Spinal cord (tissue), 9 donors: ENCODE measurements at regions not wholly inside any gene's neighbourhood (a gene's known extent, or its start where the extent isn't known, plus 50 kb on each side); places are given as distances from the start of the nearest gene placed in this dataset.

Experiments used
- DNase-seq, 6 donors: peaks; one replicate each; pipeline versions ENCODE4 v3.0.0 to v3.0.0-alpha.2; 2013 to 2015; ENCODE audit warnings: low spot score in 6 of 6, low read depth in 4 of 6
- H3K27ac ChIP-seq: one replicate; pipeline ENCODE4 v1.5.1; 2013; ENCODE audit warnings: low read depth, low read length, control low read depth
- H3K27me3 ChIP-seq: one replicate; pipeline ENCODE4 v1.6.1; 2013; ENCODE audit warnings: low read length; ENCODE audit not compliant: control insufficient read depth, insufficient read depth
- H3K36me3 ChIP-seq: one replicate; pipeline ENCODE4 v1.6.1; 2013; ENCODE audit warnings: low read length; ENCODE audit not compliant: control insufficient read depth, insufficient read depth
- H3K4me1 ChIP-seq: one replicate; pipeline ENCODE4 v1.6.1; 2013; ENCODE audit warnings: low read length; ENCODE audit not compliant: control insufficient read depth, insufficient read depth
- H3K4me3 ChIP-seq: one replicate; pipeline ENCODE4 v1.5.1; 2013; ENCODE audit warnings: low read depth, low read length, control low read depth
- H3K9me3 ChIP-seq: one replicate; pipeline ENCODE4 v1.6.1; 2013; ENCODE audit warnings: low read length; ENCODE audit not compliant: control insufficient read depth, insufficient read depth
- WGBS: methylation state at CpG from one replicate; pipeline ENCODE4 v1.1.5; 2013; ENCODE audit warnings: missing lambda C conversion rate; ENCODE audit not compliant: insufficient coverage; 5-methylcytosine and 5-hydroxymethylcytosine counted together
- donor health status: healthy.

- DNase-seq, result no peak
- Histone ChIP-seq H3K36me3 (no peaks in the 10 kb centered on the region), H3K27me3 (no peaks in the 10 kb centered on the region), H3K27ac (no peak overlapping the region), H3K4me3 (no peak overlapping the region), H3K4me1 (no peaks in the 10 kb centered on the region), H3K9me3 (no peaks in the 10 kb centered on the region)
- WGBS, result 86% methylated on average over 1 of the region's 5 CpGs
These were observed 65.4 kb upstream of the SOX1 start for GRCh38 chr13:112001571-112001970.

- Histone ChIP-seq H3K36me3 (no peaks in the 10 kb centered on the region), H3K4me1 (no peaks in the 10 kb centered on the region), H3K27ac (no peak overlapping the region), H3K9me3 (no peaks in the 10 kb centered on the region), H3K27me3 (no peaks in the 10 kb centered on the region), H3K4me3 (no peak overlapping the region)
- WGBS, result 55% methylated on average over 4 of the region's 4 CpGs
- peak in 2 of 6 donors; percentile 49 to 78 for DNase-seq
These were observed 63.6 kb upstream of the SOX1 start for GRCh38 chr13:112003396-112003795.

- H3K4me3 ChIP-seq, result no peak overlapping the region
- H3K27ac ChIP-seq, result no peak overlapping the region
- no peaks in the 10 kb centered on the region for H3K36me3 ChIP-seq
- no peaks in the 10 kb centered on the region for H3K4me1 ChIP-seq
- DNase-seq, result peak in 1 of 6 donors; percentile 65
- WGBS, result 89% methylated on average over 2 of the region's 3 CpGs
- H3K9me3 ChIP-seq, result no peaks in the 10 kb centered on the region
- H3K27me3 ChIP-seq, result no peaks in the 10 kb centered on the region
These were observed 63.0 kb upstream of the SOX1 start for GRCh38 chr13:112003941-112004340.

- H3K4me3 ChIP-seq, result no peak overlapping the region
- no peaks in the 10 kb centered on the region for H3K36me3 ChIP-seq
- no peak for DNase-seq
- H3K27me3 ChIP-seq, result no peaks in the 10 kb centered on the region
- H3K4me1 ChIP-seq, result no peaks in the 10 kb centered on the region
- WGBS, result no CpG with 5 or more reads among the region's 3 CpGs
- no peak overlapping the region for H3K27ac ChIP-seq
- H3K9me3 ChIP-seq, result no peaks in the 10 kb centered on the region
These were observed 61.0 kb upstream of the SOX1 start for GRCh38 chr13:112005925-112006324.

DNA sequence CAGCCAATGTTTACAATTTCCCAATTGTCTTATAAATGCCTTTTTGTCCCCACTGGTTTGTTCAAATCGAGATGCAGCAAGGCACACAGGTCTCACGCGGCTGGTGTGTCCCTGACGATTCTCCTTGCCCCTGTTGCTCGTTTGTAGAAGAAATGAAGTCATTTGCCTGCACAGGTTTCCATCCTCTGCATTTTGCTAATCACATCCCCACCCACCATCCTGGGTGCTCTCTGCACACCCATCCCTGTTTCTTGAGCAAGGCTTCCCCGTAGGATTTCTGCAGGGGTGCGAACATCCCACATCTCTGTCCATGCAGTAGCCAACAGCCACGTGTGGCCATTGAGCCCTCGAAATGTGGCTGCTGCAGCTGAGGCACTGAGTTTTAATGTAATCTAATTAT, 59.8 kb upstream of the SOX1 start:
- no peak for DNase-seq
- H3K4me1 ChIP-seq, result no peaks in the 10 kb centered on the region
- H3K4me3 ChIP-seq, result no peak overlapping the region
- no peak overlapping the region for H3K27ac ChIP-seq
- 97% methylated on average over 7 of the region's 9 CpGs for WGBS
- H3K36me3 ChIP-seq, result no peaks in the 10 kb centered on the region
- no peaks in the 10 kb centered on the region for H3K9me3 ChIP-seq
- H3K27me3 ChIP-seq, result no peaks in the 10 kb centered on the region

DNA sequence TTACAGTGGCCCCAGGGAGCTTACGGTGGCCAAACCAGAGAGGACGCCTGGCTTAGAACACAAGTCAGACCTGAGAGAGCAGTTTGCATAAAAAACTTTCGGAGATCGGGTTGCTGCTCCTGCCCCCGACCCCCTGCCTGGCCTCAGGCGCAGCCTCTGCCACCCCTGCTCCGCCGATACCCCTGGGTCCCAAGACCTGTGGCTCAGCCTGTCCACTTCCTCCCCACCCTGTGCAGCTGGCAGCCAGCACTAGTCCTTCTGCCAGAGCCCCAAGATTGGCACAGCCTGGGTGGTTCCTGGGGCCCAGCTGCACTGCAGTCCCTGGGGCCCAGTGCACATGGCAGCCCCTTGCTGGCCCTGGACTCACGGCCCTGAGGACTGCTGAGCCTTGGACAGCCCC, 56.2 kb upstream of the SOX1 start:
- H3K36me3 ChIP-seq, result no peaks in the 10 kb centered on the region

GRCh38 chr13:112012016-112012704, 54.8 kb upstream of the SOX1 start:
- WGBS, result 82% methylated on average over 22 of the region's 27 CpGs
- Histone ChIP-seq H3K27me3 (no peaks in the 10 kb centered on the region), H3K27ac (no peak overlapping the region), H3K4me3 (no peak overlapping the region), H3K36me3 (no peaks in the 10 kb centered on the region), H3K9me3 (no peaks in the 10 kb centered on the region), H3K4me1 (no peaks in the 10 kb centered on the region)
- no peak for DNase-seq

More for the DNA sequence above, 56.2 kb upstream of the SOX1 start:
- DNase-seq, result no peak
- H3K9me3 ChIP-seq, result no peaks in the 10 kb centered on the region
- 86% methylated on average over 9 of the region's 9 CpGs for WGBS
- H3K27ac ChIP-seq, result no peak overlapping the region
- H3K4me1 ChIP-seq, result no peaks in the 10 kb centered on the region
- no peak overlapping the region for H3K4me3 ChIP-seq
- H3K27me3 ChIP-seq, result no peaks in the 10 kb centered on the region

- H3K4me1 ChIP-seq, result no peaks in the 10 kb centered on the region
- no peaks in the 10 kb centered on the region for H3K27me3 ChIP-seq
- H3K4me3 ChIP-seq, result no peak overlapping the region
- H3K9me3 ChIP-seq, result no peaks in the 10 kb centered on the region
- DNase-seq, result no peak
- H3K27ac ChIP-seq, result no peak overlapping the region
- WGBS, result 93% methylated on average over 10 of the region's 11 CpGs
- H3K36me3 ChIP-seq, result no peaks in the 10 kb centered on the region
These were observed 54.3 kb upstream of the SOX1 start for GRCh38 chr13:112012705-112013085.

DNA sequence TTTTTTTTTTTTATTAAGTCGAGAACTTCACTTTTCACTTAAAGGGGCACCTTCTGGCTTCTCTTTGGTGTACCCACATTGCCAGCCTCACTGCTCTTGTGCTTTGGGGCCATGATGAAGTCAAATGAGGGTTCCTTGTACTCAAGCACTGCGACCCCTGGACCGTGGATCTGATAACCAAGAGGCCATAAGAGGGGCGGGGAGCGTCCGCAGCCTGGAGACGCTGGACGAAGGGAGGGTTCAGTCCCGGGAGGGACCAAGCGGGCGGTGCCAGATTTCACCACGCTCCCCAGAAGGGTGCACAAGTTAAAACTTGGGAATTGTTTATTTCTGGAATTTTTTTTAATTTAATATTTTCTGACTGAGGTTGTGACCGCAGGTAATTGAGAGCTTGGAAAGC, 53.3 kb upstream of the SOX1 start:
- no peak overlapping the region for H3K4me3 ChIP-seq
- no peak for DNase-seq
- H3K9me3 ChIP-seq, result no peaks in the 10 kb centered on the region
- no peaks in the 10 kb centered on the region for H3K4me1 ChIP-seq
- WGBS, result 99% methylated on average over 10 of the region's 13 CpGs
- H3K36me3 ChIP-seq, result no peaks in the 10 kb centered on the region
- no peaks in the 10 kb centered on the region for H3K27me3 ChIP-seq
- no peak overlapping the region for H3K27ac ChIP-seq

DNA sequence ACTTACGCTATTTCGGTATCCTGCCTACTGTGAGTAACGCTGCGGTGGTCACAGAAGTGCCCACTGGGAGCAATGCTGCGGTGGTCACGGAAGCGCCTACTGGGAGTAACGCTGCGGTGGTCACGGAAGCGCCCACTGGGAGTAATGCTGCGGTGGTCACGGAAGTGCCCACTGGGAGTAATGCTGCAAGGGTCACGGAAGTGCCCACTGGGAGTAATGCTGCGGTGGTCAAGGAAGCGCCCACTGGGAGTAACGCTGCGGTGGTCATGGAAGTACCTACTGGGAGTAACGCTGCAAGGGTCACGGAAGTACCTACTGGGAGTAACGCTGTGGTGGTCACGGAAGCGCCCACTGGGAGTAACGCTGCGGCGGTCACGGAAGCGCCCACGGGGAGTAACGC, 52.1 kb upstream of the SOX1 start:
- Histone ChIP-seq H3K27me3 (no peaks in the 10 kb centered on the region), H3K9me3 (no peaks in the 10 kb centered on the region), H3K4me3 (no peak overlapping the region), H3K36me3 (no peaks in the 10 kb centered on the region), H3K27ac (no peak overlapping the region), H3K4me1 (no peaks in the 10 kb centered on the region)
- WGBS, result 83% methylated on average over 18 of the region's 30 CpGs
- peak in 1 of 6 donors; percentile 12 for DNase-seq
